HCT116 (cell line): ENCODE measurements at regions not wholly inside any gene's neighbourhood (a gene's known extent, or its start where the extent isn't known, plus 50 kb on each side); places are given as distances from the start of the nearest gene placed in this dataset.

Source experiments
- ATAC-seq: fragments of 200-7000 bp; cut with Tn5 transposase; 2 replicates; pipeline ENCODE4 v1.9.1; 2020; ENCODE audit warnings: mild to moderate bottlenecking, moderate library complexity
- BruUV-seq: library from RNA; stranded (reverse); fragments of 400-500 nt; replicated peaks from 2 replicates; lab custom pipeline; 2021; lab: Mats Ljungman, UMichigan
- CTCF ChIA-PET: fragments of 300-600 bp; sonication (Branson Sonifier 250); formaldehyde crosslinking; loops from one replicate; lab custom pipeline; 2021; ENCODE audit warnings: antibody characterized with exemption; lab: Charles Lee
- POLR2A ChIA-PET: fragments of 300-600, 350-600 bp; sonication (Branson Sonifier 250); formaldehyde crosslinking; loops from one replicate; lab custom pipeline; 2021; ENCODE audit warnings: antibody characterized with exemption; lab: Charles Lee
- RAD21 ChIA-PET, 2 experiments: fragments of 300-600 bp; sonication (Branson Sonifier 250); formaldehyde crosslinking; loops; one replicate each; lab custom pipeline; 2023; ENCODE audit warnings: low total read pairs in 2 of 2; ENCODE audit not compliant: uncharacterized antibody in 2 of 2, unreplicated experiment in 2 of 2, low non-redundant PET in 1 of 2; lab: Charles Lee
- DNase-seq: peaks from one replicate; pipeline ENCODE4 v3.0.0-alpha.2; 2010; ENCODE audit warnings: low read depth, low spot score
- H2AFZ ChIP-seq: fragments of 200-600 bp; shearing (Covaris generic), sonication (generic); 2 replicates; pipeline ENCODE4 v1.6.1; 2017; ENCODE audit warnings: low read depth, mixed run types, mixed read lengths, antibody characterized with exemption, low read length; ENCODE audit not compliant: poor library complexity, severe bottlenecking
- H3K27ac ChIP-seq: 2 replicates; pipeline ENCODE4 v1.5.1; 2012; ENCODE audit warnings: low read depth, low read length
- H3K27me3 ChIP-seq: fragments of 200-600 bp; sonication (generic); 2 replicates; pipeline ENCODE4 v1.6.1; 2016; ENCODE audit warnings: mixed run types, low read length, mixed read lengths; ENCODE audit not compliant: insufficient read depth
- H3K36me3 ChIP-seq, 2 experiments: fragments of 200-500 bp in 1 of 2; fragments of 200-600 bp in 1 of 2; sonication (Bioruptor generic) in 1 of 2; sonication (generic) in 1 of 2; 2 replicates each; pipeline versions ENCODE4 v1.5.1 to v1.6.1; 2014 to 2016; ENCODE audit warnings: low read length in 2 of 2, inconsistent platforms in 1 of 2, mixed read lengths in 1 of 2, mixed run types in 1 of 2; ENCODE audit not compliant: insufficient read depth in 2 of 2, control insufficient read depth in 1 of 2
- H3K4me1 ChIP-seq, 2 experiments: fragments of 200-600 bp in 1 of 2; sonication (generic) in 1 of 2; 2 replicates each; pipeline versions ENCODE4 v1.5.1 to v1.6.1; 2012 to 2017; ENCODE audit warnings: low read length in 2 of 2, inconsistent platforms in 1 of 2, mild to moderate bottlenecking in 1 of 2, mixed read lengths in 1 of 2, mixed run types in 1 of 2, moderate library complexity in 1 of 2; ENCODE audit not compliant: insufficient read depth in 2 of 2, control insufficient read depth in 1 of 2
- H3K4me2 ChIP-seq: fragments of 200-600 bp; sonication (generic); 2 replicates; pipeline ENCODE4 v1.6.1; 2017; ENCODE audit warnings: mixed run types, low read length, mixed read lengths
- H3K4me3 ChIP-seq, 2 experiments: fragments of 200-600 bp in 1 of 2; sonication (generic) in 1 of 2; replicated peaks in 1 of 2; 2 replicates each; pipeline ENCODE4 v1.5.1; 2011 to 2016; ENCODE audit warnings: low read length in 2 of 2, control low read depth in 1 of 2, low read depth in 1 of 2, mild to moderate bottlenecking in 1 of 2, mixed read lengths in 1 of 2, mixed run types in 1 of 2
- H3K79me2 ChIP-seq: fragments of 200-600 bp; sonication (generic); 2 replicates; pipeline ENCODE4 v1.6.1; 2017; ENCODE audit warnings: mild to moderate bottlenecking, mixed run types, low read length, moderate library complexity, mixed read lengths; ENCODE audit not compliant: insufficient read depth
- H3K9ac ChIP-seq: fragments of 200-600 bp; sonication (generic); 2 replicates; pipeline ENCODE4 v1.6.1; 2016; ENCODE audit warnings: low read length, mixed read lengths
- H3K9me2 ChIP-seq: fragments of 200-600 bp; sonication (generic), shearing (Covaris generic); 2 replicates; pipeline ENCODE4 v1.6.1; 2017; ENCODE audit warnings: mixed run types, mild to moderate bottlenecking, moderate library complexity; ENCODE audit not compliant: insufficient read depth
- H3K9me3 ChIP-seq, 2 experiments: fragments of 200-500 bp in 1 of 2; fragments of 200-600 bp in 1 of 2; sonication (Bioruptor generic) in 1 of 2; sonication (generic) in 1 of 2; 2 replicates each; pipeline ENCODE4 v1.6.1; 2014 to 2017; ENCODE audit warnings: low read length in 2 of 2, mixed read lengths in 2 of 2, inconsistent platforms in 1 of 2, low read depth in 1 of 2, mild to moderate bottlenecking in 1 of 2, mixed run types in 1 of 2, moderate library complexity in 1 of 2; ENCODE audit not compliant: control insufficient read depth in 1 of 2, insufficient read depth in 1 of 2
- H4K20me1 ChIP-seq: fragments of 200-600 bp; sonication (generic), shearing (Covaris generic); 2 replicates; pipeline ENCODE4 v1.6.1; 2017; ENCODE audit warnings: mixed run types, mild to moderate bottlenecking, moderate library complexity; ENCODE audit not compliant: insufficient read depth
- CBX3 ChIP-seq: IDR thresholded peaks from 2 replicates; pipeline ENCODE4 v1.6.1; 2012; ENCODE audit warnings: low read depth
- CEBPB ChIP-seq: IDR thresholded peaks from 2 replicates; pipeline ENCODE4 v1.6.1; 2012; ENCODE audit warnings: low read depth
- EGR1 ChIP-seq: IDR thresholded peaks from 2 replicates; pipeline ENCODE4 v1.6.1; 2012; ENCODE audit warnings: low read depth
- ELF1 ChIP-seq: IDR thresholded peaks from 2 replicates; pipeline ENCODE4 v1.6.1; 2012; ENCODE audit warnings: low read depth, borderline replicate concordance
- EZH2 ChIP-seq: fragments of 200-600 bp; sonication (generic); IDR thresholded peaks from 2 replicates; pipeline ENCODE4 v1.6.1; 2017; ENCODE audit warnings: antibody characterized with exemption, mixed run types
- EZH2phosphoT487 ChIP-seq: fragments of 200-600 bp; IDR thresholded peaks from 2 replicates; pipeline ENCODE4 v1.6.1; 2018; ENCODE audit warnings: antibody characterized with exemption, borderline replicate concordance
- FOSL1 ChIP-seq: IDR thresholded peaks from 2 replicates; pipeline ENCODE4 v1.6.1; 2012; ENCODE audit warnings: low read depth
- JUND ChIP-seq: IDR thresholded peaks from 2 replicates; pipeline ENCODE4 v1.6.1; 2012
- MAX ChIP-seq: IDR thresholded peaks from 2 replicates; pipeline ENCODE4 v1.6.1; 2012
- POLR2A ChIP-seq: IDR thresholded peaks from 2 replicates; pipeline ENCODE4 v1.7.0; 2011; ENCODE audit warnings: borderline replicate concordance; ENCODE audit not compliant: insufficient read depth, insufficient read length; ENCODE audit errors: extremely low read depth
- POLR2AphosphoS5 ChIP-seq: IDR thresholded peaks from 2 replicates; pipeline ENCODE4 v1.6.1; 2011; ENCODE audit warnings: mild to moderate bottlenecking, low read depth, low read length, moderate library complexity
- RAD21 ChIP-seq: IDR thresholded peaks from 2 replicates; pipeline ENCODE4 v1.6.1; 2012; ENCODE audit warnings: low read depth, mild to moderate bottlenecking
- SIN3A ChIP-seq: IDR thresholded peaks from 2 replicates; pipeline ENCODE4 v1.6.1; 2012; ENCODE audit warnings: low read depth
- SP1 ChIP-seq: IDR thresholded peaks from 2 replicates; pipeline ENCODE4 v1.6.1; 2012; ENCODE audit warnings: low read depth
- SRF ChIP-seq: IDR thresholded peaks from 2 replicates; pipeline ENCODE4 v1.6.1; 2012; ENCODE audit warnings: low read depth
- TCF7L2 ChIP-seq: IDR thresholded peaks from 2 replicates; pipeline ENCODE4 v1.7.0; 2011; ENCODE audit warnings: borderline replicate concordance, inconsistent platforms; ENCODE audit not compliant: insufficient read depth, insufficient read length; ENCODE audit errors: extremely low read depth
- YY1 ChIP-seq: IDR thresholded peaks from 2 replicates; pipeline ENCODE4 v1.6.1; 2011; ENCODE audit warnings: low read length, low read depth, moderate library complexity, mild to moderate bottlenecking; ENCODE audit not compliant: insufficient replicate concordance; ENCODE audit errors: extremely low read depth
- ZBTB33 ChIP-seq: IDR thresholded peaks from 2 replicates; pipeline ENCODE4 v1.6.1; 2011; ENCODE audit warnings: mild to moderate bottlenecking, low read length, moderate library complexity; ENCODE audit not compliant: insufficient replicate concordance; ENCODE audit errors: extremely low read depth
- ZFX ChIP-seq: fragments of 450-650 bp; IDR thresholded peaks from 2 replicates; pipeline ENCODE4 v1.6.1; 2017
- intact Hi-C: fragments of 100-400 bp; cut with micrococcal nuclease; formaldehyde crosslinking; loops from 2 replicates; pipeline ENCODE4 v1.10.0; 2022
- TF ChIP-seq, protein P1 (sequence below), 3 experiments: fragments of 200-600 bp in 1 of 3; sonication (generic) in 1 of 3; IDR thresholded peaks in 2 of 3; conservative IDR thresholded peaks in 1 of 3; 2 replicates each; pipeline ENCODE4 v1.5.1; 2012 to 2017; ENCODE audit warnings: low read depth in 2 of 3, low read length in 2 of 3, antibody characterized with exemption in 1 of 3, borderline replicate concordance in 1 of 3, control low read depth in 1 of 3, mild to moderate bottlenecking in 1 of 3, mixed read lengths in 1 of 3, mixed run types in 1 of 3, moderate library complexity in 1 of 3; ENCODE audit not compliant: insufficient read depth in 1 of 3
- TF ChIP-seq, protein P2 (sequence below): IDR thresholded peaks from 2 replicates; pipeline ENCODE4 v1.6.1; 2012

DNA sequence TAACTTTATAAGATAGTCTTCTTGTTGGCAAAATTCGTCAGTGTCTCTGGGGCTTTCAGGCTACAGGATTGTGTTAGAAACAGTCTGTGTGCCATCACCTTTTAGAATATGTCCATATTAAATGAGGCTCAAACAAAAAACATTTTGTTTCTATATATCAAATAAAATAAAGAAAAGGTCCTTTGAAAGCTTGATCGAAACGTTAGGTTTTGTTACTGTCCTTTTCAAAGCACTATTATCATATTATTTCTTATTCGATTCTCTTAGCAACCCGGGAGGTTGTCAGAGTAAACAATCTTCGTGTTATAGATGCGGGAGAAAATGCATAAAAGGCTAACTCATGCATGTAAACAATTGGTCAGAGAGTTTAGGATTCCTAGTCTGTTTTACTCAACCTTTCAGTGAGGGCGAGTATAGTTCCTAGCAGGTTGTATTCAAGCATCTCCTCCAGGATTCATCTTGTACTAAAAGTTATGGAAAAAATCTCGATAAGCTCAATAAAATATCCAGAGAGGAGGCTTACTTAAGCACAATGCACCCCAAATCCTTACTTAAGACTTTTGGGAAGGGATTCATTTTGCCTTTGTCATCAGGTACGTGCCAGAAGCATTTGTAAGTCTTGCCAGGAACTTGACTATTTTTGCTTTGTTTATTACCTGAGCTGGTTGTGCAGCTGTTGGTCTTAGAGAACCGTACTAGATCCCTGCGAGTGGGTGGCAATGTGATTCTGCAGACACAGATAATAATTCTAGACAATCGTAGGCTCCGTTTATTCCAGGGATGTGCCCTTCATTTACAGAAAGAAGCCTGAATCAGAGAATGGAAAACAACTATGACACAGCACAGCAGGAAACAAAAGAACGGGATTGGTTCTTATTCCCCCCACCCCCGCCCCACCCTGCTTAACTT lies 159.6 kb upstream of the ZNF217 start:
- H3K9me3 ChIP-seq: no peaks in the 10 kb centered on the region
- ChIA-PET RAD21 (no interaction called here), POLR2A (interaction anchor here (0.6 to 3.8 kb wide), 14 partner anchors 20 to 186 kb away, joined by 3 to 28 read pairs (median 4); no protein-coding TSS in a partner anchor), CTCF (interaction anchor here (1.4 kb wide), 1 partner anchor 187 kb away, joined by 3 read pairs; no protein-coding TSS in a partner anchor)
- no peaks in the 10 kb centered on the region for H3K27me3 ChIP-seq
- no TSS peak for BruUV-seq
- peak; percentile 60 for ATAC-seq
- no peaks in the 10 kb centered on the region for H3K9me2 ChIP-seq
- no peak for DNase-seq
- H3K79me2 ChIP-seq: no peaks in the 10 kb centered on the region
- peak overlapping the region; percentile 96 for H2AFZ ChIP-seq
- peak overlapping the region; percentile 29 to 55 for H3K4me3 ChIP-seq
- H3K4me2 ChIP-seq: peak overlapping the region; percentile 93
- no peaks in the 10 kb centered on the region for H4K20me1 ChIP-seq
- H3K36me3 ChIP-seq: no peaks in the 10 kb centered on the region
- peak overlapping the region; percentile 70 for H3K9ac ChIP-seq
- H3K27ac ChIP-seq: peak overlapping the region; percentile 81
- intact Hi-C loops: no loop called here
- peaks cover 37 to 61% of the 10 kb centered on the region in 2 experiments for H3K4me1 ChIP-seq
- TF ChIP-seq FOSL1: peak; percentile 16; the same call in 1 of the 2 replicates
- 0 out of 2 replicates have a peak, but pooled peaks have one; percentile 1 for TF ChIP-seq MAX
- TF ChIP-seq CBX3: peak; percentile 31; the same call in 1 of the 2 replicates
- no peak for TF ChIP-seq ZFX
- TF ChIP-seq, protein P1, sequence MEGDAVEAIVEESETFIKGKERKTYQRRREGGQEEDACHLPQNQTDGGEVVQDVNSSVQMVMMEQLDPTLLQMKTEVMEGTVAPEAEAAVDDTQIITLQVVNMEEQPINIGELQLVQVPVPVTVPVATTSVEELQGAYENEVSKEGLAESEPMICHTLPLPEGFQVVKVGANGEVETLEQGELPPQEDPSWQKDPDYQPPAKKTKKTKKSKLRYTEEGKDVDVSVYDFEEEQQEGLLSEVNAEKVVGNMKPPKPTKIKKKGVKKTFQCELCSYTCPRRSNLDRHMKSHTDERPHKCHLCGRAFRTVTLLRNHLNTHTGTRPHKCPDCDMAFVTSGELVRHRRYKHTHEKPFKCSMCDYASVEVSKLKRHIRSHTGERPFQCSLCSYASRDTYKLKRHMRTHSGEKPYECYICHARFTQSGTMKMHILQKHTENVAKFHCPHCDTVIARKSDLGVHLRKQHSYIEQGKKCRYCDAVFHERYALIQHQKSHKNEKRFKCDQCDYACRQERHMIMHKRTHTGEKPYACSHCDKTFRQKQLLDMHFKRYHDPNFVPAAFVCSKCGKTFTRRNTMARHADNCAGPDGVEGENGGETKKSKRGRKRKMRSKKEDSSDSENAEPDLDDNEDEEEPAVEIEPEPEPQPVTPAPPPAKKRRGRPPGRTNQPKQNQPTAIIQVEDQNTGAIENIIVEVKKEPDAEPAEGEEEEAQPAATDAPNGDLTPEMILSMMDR (IDR thresholded peaks at IDR 0.05 in 2 of 3, conservative IDR thresholded peaks at IDR 0.05 in 1 of 3; ENCODE audit: borderline replicate concordance in 1 of 3, insufficient read depth in 1 of 3, low read depth in 2 of 3, low read length in 2 of 3): no peak
- no peak for TF ChIP-seq CEBPB
- no peak for TF ChIP-seq YY1
- peak; percentile 83; the same call in 1 of the 2 replicates for TF ChIP-seq SIN3A
- no peak for TF ChIP-seq POLR2A
- no peak; the same call in 1 of the 2 replicates for TF ChIP-seq EGR1
- TF ChIP-seq POLR2AphosphoS5: peak; percentile 88
- no peak for TF ChIP-seq TCF7L2
- no peak for TF ChIP-seq ZBTB33
- TF ChIP-seq EZH2phosphoT487: no peak
- TF ChIP-seq SP1: peak; percentile 46; the same call in 1 of the 2 replicates
- TF ChIP-seq, protein P2, sequence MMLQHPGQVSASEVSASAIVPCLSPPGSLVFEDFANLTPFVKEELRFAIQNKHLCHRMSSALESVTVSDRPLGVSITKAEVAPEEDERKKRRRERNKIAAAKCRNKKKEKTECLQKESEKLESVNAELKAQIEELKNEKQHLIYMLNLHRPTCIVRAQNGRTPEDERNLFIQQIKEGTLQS: no peak
- no peak for TF ChIP-seq RAD21
- TF ChIP-seq ELF1: no peak
- 0 out of 2 replicates have a peak, but pooled peaks have one; percentile 26 for TF ChIP-seq JUND
- no peak for TF ChIP-seq EZH2
- no peak for TF ChIP-seq SRF
